Bone marrow (tissue), 2 donors: ENCODE measurements at regions not wholly inside any gene's neighbourhood (a gene's known extent, or its start where the extent isn't known, plus 50 kb on each side); places are given as distances from the start of the nearest gene placed in this dataset.
"Not testable (repeated sequence)": the region's sequence is repeated elsewhere in the genome, so short reads cannot be mapped to it uniquely, and the experiment has no call there.

ENCODE experiments used
- DNase-seq, 2 donors: peaks; one replicate each; lab custom pipeline; 2025; lab: John Stamatoyannopoulos, UW

- DNase-seq = no peak
Measured at GRCh38 chr5:96101358-96102089, 139.9 kb upstream of the ELL2 start.

DNA sequence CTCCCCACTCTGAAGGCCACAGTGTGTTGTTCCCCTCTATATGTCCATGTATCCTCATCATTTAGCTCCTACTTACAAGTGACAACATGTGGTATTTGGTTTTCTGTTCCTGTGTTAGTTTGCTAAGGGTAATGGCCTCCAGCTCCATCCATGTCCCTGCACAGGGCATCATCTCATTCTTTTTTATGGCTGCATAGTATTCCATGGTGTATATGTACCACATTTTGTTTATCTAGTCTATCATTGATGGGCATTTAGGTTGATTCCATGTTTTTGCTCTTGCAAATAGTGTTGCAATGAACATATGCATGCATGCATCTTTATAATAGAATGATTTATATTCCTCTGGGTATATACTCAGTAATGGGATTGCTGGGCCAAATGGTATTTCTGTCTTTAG, 135.8 kb upstream of the ELL2 start:
- DNase-seq = not testable (repeated sequence)

- no peak for DNase-seq
Measured at GRCh38 chr5:96096724-96097123, 135.1 kb upstream of the ELL2 start.

- DNase-seq = no peak
Measured at GRCh38 chr5:96094904-96095303, 133.3 kb upstream of the ELL2 start.

GRCh38 chr5:96093890-96094381, 132.3 kb upstream of the ELL2 start:
- no peak for DNase-seq

DNA sequence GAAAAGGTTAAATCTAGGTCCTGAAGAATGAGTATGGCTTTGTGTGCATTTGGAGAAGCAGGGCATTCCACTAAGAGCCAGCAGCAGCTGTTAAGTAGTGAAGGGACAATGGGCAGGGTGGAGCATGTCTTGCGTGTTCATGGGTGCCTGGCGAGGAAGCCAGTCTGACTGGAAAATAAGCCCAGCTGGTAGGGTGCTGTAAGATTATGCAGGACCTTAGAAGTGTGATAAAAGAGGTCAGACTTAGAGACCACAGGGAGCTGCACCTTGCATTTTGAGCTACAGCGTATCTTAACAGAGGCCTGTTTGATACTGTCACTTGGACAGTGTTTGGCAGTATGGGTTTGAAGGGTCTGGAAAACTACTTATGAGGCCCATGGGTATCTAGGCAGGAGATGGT, 131.7 kb upstream of the ELL2 start:
- DNase-seq = no peak

- DNase-seq = no peak
Measured at GRCh38 chr5:96091874-96092273, 130.2 kb upstream of the ELL2 start.

- DNase-seq = no peak
Measured at GRCh38 chr5:96090215-96090614, 128.6 kb upstream of the ELL2 start.

GRCh38 chr5:96088706-96089498, 127.3 kb upstream of the ELL2 start:
- no peak for DNase-seq

DNA sequence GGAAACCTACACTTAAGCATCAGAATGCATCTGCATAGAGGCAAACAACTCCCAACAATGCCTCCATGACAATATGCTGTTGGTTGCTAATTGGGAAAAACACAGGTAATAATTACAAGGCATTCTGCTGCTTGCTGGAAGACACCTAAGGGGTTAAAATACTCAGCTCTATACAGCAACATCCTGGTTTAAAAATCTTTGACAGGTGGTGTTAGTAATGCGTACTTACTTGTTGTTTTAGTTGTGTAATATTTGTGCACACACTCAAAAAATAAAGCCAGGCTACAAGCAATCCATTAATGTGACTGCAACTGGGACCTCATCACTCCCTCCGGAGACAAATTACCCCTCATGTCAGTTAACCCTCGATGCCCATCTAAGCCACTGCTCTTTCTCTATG, 126.3 kb upstream of the ELL2 start:
- no peak for DNase-seq

DNA sequence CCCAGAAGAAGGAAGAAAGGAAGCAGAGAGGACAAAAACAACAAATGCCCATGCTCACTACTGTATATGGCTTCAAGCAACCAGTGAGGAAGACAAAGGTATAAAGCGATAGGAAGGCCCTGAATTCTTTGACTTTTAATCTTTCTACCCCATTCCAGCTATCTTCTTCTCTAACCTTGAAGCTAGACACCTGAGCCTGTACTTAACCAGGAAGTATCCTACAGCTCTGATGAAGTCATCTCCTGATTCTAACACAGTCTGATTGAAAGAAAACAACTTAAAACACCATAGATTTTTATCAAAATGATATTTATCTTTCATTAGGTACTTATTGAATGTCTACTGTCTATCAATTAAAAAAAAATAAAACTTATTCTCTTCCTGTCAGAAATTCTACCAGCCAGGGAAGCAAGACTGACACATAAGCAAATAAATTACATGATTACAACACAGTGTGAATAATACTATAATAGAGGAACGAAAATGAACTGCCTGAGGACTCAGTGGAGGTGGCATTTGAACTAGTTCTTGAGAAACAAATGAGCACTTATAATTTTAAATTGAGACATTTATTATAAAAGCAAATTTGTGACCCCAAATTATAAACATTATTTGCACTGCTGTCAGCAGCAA, 123.3 kb upstream of the ELL2 start:
- no peak for DNase-seq

DNA sequence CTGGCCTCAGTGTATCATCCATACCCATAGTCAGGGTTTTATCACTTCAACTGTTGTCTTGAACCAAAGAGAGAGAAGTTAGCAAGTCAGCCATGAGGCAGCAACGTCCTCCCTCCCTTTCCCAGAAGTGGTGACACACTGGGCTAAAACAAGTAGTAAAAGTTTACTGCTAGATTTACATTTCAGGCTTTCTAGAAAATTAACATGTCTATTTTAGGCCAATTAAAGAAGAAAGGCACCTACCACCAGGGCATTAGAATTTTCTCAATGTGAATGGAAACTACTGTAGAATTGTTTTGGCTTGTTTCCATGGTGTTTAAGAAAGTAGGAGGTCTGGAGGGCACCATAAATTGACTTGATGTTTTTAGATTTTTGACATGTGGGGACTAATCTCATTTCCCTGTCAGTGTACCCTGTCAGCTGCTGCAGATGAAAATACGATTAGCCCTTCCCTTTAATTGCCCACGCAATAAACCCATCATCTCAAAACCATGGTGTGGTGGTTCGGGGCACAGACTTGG, 121.8 kb upstream of the ELL2 start:
- DNase-seq = no peak

DNA sequence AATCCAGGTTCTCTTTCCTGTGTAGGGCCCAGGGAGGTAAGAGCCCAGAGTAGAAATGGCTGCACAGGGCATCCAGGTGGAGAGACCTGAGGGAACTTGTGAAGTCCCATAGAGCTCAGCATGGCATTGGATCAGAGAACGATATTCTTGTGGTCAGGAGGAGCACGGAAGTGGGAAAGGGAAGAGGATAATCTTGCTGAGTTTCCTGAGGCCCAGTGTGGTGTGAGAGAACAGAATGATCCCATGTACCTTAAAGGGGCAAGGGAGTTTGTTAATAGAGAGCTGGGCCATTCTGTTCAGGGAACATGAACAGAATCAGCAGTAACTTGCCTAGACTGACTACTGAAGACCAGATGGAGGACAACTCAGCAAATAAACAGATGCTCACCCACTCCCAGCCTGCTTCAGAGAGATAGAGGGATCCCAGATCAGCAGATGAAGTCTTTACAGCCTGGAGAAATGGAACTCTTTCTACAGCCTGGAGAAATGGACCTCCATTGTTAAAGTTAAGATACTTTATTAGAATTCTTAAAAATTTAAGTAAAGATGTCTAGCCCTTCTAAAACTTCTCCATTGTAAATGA, 119.7 kb upstream of the ELL2 start:
- DNase-seq = no peak

DNA sequence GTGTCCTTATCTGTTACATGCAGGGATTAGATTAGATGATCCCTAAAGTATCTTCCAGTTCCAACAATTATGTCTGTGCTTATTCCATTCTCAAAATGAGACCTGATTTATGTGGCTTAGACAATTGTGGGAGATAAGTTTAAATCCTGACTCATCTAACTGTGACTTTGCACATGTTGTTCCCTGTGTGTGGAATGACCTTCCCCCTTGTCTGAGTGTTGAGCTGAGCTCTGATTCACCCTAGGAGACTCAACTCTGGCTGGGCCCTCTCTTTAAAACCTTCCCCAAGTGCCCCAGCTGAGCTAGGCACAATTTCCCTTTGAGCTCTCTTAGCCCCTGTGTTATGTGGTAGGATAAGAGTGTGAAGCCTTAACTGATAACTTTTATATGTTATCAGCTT, 118.9 kb upstream of the ELL2 start:
- no peak for DNase-seq

- DNase-seq = no peak
Measured at GRCh38 chr5:96079962-96080361, 118.3 kb upstream of the ELL2 start.

GRCh38 chr5:96079075-96079474, 117.4 kb upstream of the ELL2 start:
- no peak for DNase-seq

DNA sequence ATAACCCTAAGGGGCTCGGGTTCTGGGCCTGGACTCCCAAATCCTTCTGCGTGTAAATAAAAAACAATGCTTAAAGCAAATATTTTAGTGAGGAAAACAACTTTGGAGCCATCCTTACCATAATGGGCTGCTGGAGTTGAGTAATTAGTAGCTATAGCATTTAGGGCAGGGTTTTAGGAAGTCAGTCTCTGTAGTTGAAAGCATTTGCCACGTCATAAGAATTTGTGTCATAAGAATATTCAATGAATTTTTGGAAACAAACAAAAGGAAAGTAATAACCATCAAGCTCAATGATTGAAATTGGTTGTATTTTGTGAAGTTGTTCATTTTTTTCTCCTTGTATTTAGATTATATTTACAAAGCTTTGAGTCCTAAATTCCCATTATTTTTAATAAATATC, 114.8 kb upstream of the ELL2 start:
- DNase-seq = no peak

DNA sequence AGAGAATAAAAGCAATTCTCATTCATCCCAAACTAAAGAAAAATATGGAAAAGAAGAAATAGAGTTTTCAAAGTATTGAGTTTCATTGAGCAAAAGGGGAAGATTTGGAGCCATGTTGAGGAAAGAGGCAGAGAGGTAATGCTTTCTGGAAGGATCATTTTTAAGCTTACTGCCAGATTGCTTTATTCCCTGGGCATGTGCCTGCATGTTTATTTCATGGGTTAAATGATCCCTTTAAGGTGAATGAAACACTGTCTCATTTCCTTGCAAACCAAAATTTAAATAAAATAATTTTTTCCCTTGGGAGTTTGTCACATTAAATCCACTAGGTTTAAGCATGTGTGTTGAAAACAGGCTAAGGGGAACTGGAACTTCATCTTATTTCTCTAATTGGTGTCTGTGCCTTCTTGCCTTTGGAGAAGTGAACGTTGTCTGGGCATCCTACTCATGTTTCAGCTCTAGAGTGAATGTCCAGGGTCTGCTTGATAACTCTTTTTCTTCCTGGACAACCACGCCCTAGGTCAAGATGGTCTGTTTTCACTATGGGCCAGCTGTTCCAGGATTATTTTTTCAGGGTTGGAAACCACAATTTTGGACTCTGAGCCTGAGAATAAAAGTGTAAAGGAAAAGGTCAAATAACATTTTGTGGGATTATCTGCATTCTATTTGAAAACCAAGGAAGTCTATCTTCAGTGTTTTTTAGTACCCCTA, 114.1 kb upstream of the ELL2 start:
- no peak for DNase-seq

- no peak for DNase-seq
Measured at GRCh38 chr5:96074870-96075269, 113.2 kb upstream of the ELL2 start.

GRCh38 chr5:96074460-96074859, 112.8 kb upstream of the ELL2 start:
- DNase-seq = no peak

DNA sequence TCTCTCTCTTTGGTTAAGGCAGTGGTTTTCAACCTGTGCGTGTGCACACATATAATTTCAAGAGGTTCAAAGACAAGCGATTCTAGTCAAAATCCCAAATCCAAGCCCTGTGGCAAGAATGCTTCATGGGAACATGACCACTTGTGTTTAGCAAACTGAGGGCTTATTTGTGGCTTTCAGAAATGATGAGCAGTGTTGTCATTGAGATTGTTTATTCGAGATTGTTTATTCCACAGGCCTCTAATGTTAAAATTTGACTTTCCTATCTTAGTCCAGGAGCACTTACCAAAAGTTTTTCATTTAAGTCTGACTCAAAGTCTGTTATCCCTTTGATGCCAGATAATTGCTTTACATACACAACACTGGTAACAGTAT, 111.1 kb upstream of the ELL2 start:
- DNase-seq = no peak
